ENCODE measurements at regions not wholly inside any gene's neighbourhood (a gene's known extent, or its start where the extent isn't known, plus 50 kb on each side); places are given as distances from the start of the nearest gene placed in this dataset.

GRCh38 chr11:8813658-8814057 lies 97.3 kb upstream of the AKIP1 start:
- TF ChIP-seq SIN3A (IDR thresholded peaks at IDR 0.05; ENCODE audit: borderline replicate concordance, insufficient read depth, low read length) (no peak), FOXP2 (optimal IDR thresholded peaks at IDR 0.05; ENCODE audit: borderline replicate concordance, extremely low read depth, extremely low read length, insufficient read depth) (no peak), POLR2AphosphoS5 (IDR thresholded peaks at IDR 0.05; ENCODE audit: low read depth, low read length) (no peak), TAF1 (IDR thresholded peaks at IDR 0.05; ENCODE audit: borderline replicate concordance, insufficient read depth, low read length) (no peak)
- TF ChIP-seq, protein P1, sequence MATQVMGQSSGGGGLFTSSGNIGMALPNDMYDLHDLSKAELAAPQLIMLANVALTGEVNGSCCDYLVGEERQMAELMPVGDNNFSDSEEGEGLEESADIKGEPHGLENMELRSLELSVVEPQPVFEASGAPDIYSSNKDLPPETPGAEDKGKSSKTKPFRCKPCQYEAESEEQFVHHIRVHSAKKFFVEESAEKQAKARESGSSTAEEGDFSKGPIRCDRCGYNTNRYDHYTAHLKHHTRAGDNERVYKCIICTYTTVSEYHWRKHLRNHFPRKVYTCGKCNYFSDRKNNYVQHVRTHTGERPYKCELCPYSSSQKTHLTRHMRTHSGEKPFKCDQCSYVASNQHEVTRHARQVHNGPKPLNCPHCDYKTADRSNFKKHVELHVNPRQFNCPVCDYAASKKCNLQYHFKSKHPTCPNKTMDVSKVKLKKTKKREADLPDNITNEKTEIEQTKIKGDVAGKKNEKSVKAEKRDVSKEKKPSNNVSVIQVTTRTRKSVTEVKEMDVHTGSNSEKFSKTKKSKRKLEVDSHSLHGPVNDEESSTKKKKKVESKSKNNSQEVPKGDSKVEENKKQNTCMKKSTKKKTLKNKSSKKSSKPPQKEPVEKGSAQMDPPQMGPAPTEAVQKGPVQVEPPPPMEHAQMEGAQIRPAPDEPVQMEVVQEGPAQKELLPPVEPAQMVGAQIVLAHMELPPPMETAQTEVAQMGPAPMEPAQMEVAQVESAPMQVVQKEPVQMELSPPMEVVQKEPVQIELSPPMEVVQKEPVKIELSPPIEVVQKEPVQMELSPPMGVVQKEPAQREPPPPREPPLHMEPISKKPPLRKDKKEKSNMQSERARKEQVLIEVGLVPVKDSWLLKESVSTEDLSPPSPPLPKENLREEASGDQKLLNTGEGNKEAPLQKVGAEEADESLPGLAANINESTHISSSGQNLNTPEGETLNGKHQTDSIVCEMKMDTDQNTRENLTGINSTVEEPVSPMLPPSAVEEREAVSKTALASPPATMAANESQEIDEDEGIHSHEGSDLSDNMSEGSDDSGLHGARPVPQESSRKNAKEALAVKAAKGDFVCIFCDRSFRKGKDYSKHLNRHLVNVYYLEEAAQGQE (IDR thresholded peaks at IDR 0.05; ENCODE audit: insufficient read depth in 1 of 2, low read depth in 2 of 2, low read length in 2 of 2): no peak

DNA sequence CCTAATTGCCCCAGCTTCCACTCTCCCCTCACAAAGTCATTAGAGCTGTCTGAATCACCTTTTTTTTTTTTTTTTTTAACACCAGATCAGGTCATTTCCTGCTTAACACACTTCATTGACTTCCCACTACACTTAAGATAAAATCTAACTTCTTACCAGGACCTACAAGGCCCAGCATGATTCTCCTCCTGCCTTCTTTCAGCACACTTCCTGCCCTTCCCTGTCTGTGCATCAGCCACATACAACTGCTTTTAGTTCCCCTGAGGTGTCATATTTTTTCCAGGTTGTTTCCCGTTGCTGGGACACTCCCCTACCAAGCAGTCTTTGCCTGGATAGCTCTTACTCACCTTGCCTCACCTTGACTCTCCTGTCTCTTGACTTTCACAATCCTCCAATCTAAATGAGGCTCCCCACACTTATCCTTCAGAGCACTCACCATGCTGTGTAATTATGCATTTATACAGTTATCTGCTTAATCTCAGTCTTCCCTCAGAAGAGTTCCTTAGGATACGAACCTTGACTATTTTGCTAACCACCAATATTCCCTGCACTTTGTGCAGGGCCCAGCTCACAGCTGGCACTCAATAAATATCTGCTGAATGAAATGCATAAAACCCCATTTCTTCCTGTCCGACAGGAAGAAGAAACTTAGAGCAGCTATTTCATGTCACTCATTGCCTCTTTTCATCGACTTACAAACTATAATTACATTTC lies 96.6 kb upstream of the AKIP1 start:
- TF ChIP-seq POLR2AphosphoS5 (IDR thresholded peaks at IDR 0.05; ENCODE audit: low read depth, low read length): no peak
- TF ChIP-seq FOXP2 (optimal IDR thresholded peaks at IDR 0.05; ENCODE audit: borderline replicate concordance, extremely low read depth, extremely low read length, insufficient read depth): no peak
- TF ChIP-seq TAF1 (IDR thresholded peaks at IDR 0.05; ENCODE audit: borderline replicate concordance, insufficient read depth, low read length): 0 out of 2 replicates have a peak, but pooled peaks have one; percentile 14

DNA sequence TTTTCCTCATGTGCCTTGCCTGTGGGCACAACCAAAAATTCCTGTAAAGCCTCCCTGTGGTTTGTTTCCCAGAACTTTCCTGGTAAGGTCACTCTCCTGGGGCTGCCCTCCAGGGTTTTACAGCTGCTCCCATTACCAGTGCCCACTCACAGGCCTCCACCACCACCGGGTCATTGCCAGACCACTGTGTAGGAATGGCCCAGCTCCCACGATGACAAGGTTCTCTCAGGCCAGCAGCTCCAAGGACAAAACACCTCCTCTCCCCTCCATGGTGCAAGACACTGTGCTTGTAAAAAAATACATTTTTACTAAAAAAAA lies 96.1 kb upstream of the AKIP1 start:
- TF ChIP-seq POLR2AphosphoS5 (IDR thresholded peaks at IDR 0.05; ENCODE audit: low read depth, low read length): no peak
- TF ChIP-seq TAF1 (IDR thresholded peaks at IDR 0.05; ENCODE audit: borderline replicate concordance, insufficient read depth, low read length): no peak
- no peak for TF ChIP-seq SIN3A (IDR thresholded peaks at IDR 0.05; ENCODE audit: borderline replicate concordance, insufficient read depth, low read length)
- TF ChIP-seq, protein P1 (IDR thresholded peaks at IDR 0.05; ENCODE audit: insufficient read depth in 1 of 2, low read depth in 2 of 2, low read length in 2 of 2): no peak
- TF ChIP-seq FOXP2 (optimal IDR thresholded peaks at IDR 0.05; ENCODE audit: borderline replicate concordance, extremely low read depth, extremely low read length, insufficient read depth): no peak

- TF ChIP-seq TAF1 (IDR thresholded peaks at IDR 0.05; ENCODE audit: borderline replicate concordance, insufficient read depth, low read length) (no peak), POLR2AphosphoS5 (IDR thresholded peaks at IDR 0.05; ENCODE audit: low read depth, low read length) (no peak), FOXP2 (optimal IDR thresholded peaks at IDR 0.05; ENCODE audit: borderline replicate concordance, extremely low read depth, extremely low read length, insufficient read depth) (no peak), SIN3A (IDR thresholded peaks at IDR 0.05; ENCODE audit: borderline replicate concordance, insufficient read depth, low read length) (no peak)
- TF ChIP-seq, protein P1 (IDR thresholded peaks at IDR 0.05; ENCODE audit: insufficient read depth in 1 of 2, low read depth in 2 of 2, low read length in 2 of 2): no peak
Measured at GRCh38 chr11:8818421-8818820, 92.6 kb upstream of the AKIP1 start.

GRCh38 chr11:8820401-8820800 lies 90.6 kb upstream of the AKIP1 start:
- TF ChIP-seq, protein P1 (IDR thresholded peaks at IDR 0.05; ENCODE audit: insufficient read depth in 1 of 2, low read depth in 2 of 2, low read length in 2 of 2): no peak
- TF ChIP-seq SIN3A (IDR thresholded peaks at IDR 0.05; ENCODE audit: borderline replicate concordance, insufficient read depth, low read length) (no peak), FOXP2 (optimal IDR thresholded peaks at IDR 0.05; ENCODE audit: borderline replicate concordance, extremely low read depth, extremely low read length, insufficient read depth) (no peak), TAF1 (IDR thresholded peaks at IDR 0.05; ENCODE audit: borderline replicate concordance, insufficient read depth, low read length) (no peak), POLR2AphosphoS5 (IDR thresholded peaks at IDR 0.05; ENCODE audit: low read depth, low read length) (no peak)
